GM12865 (cell line): ENCODE measurements at regions not wholly inside any gene's neighbourhood (a gene's known extent, or its start where the extent isn't known, plus 50 kb on each side); places are given as distances from the start of the nearest gene placed in this dataset.

ENCODE experiments used
- DNase-seq: peaks from one replicate; pipeline ENCODE4 v3.0.0; 2010; ENCODE audit warnings: low read depth
- H3K4me3 ChIP-seq: 2 replicates; pipeline ENCODE4 v1.5.1; 2011; ENCODE audit warnings: mild to moderate bottlenecking, low read depth, low read length, control low read depth
- CTCF ChIP-seq: IDR thresholded peaks from 2 replicates; pipeline ENCODE4 v1.5.1; 2011; ENCODE audit warnings: low read length, control low read depth, low read depth, inconsistent platforms; ENCODE audit not compliant: insufficient read depth; ENCODE audit errors: missing control alignments

- H3K4me3 ChIP-seq: no peak overlapping the region
- no peak for TF ChIP-seq CTCF
- DNase-seq: no peak
Observed at GRCh38 chr1:229058111-229058561, 212.8 kb upstream of the RAB4A start.

- no peak overlapping the region for H3K4me3 ChIP-seq
- no peak for DNase-seq
- TF ChIP-seq CTCF: no peak
Observed at GRCh38 chr1:229058729-229059128, 212.2 kb upstream of the RAB4A start.

GRCh38 chr1:229059671-229060539 is 211.0 kb upstream of the RAB4A start:
- no peak overlapping the region for H3K4me3 ChIP-seq
- no peak for DNase-seq
- TF ChIP-seq CTCF: no peak

- H3K4me3 ChIP-seq: no peak overlapping the region
- DNase-seq: no peak
- TF ChIP-seq CTCF: no peak
Observed at GRCh38 chr1:229062135-229062534, 208.8 kb upstream of the RAB4A start.

DNA sequence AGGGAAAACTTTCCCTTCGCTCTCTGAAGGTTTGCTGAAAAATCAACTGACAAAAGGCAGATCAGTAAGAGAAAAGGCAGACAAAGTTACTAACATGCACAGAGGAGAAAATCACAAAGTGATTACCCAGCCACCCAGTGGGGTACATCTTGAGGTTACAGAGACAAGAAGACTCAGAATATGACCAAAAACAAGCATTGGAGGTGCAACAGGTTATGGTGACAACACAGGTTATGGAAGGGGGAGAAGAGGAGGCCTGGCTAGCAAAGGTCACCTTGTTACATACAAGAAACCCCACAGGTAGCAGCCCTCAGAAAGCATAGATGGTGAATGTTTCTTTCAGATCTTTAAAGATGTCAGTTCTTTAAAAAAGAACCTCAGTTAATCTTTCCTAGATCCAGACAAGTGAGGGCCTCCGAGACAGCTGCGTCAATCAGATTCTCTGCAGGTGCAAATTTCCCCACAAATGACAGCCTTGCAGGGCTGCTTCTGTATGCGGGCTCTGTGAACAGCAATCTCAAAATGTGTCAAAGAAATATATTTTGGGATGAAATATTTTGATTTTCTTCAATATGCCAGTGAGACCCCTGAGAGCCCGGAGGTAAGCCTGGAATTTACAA is 207.6 kb upstream of the RAB4A start:
- DNase-seq: no peak
- TF ChIP-seq CTCF: no peak
- no peak overlapping the region for H3K4me3 ChIP-seq

- DNase-seq: no peak
- H3K4me3 ChIP-seq: no peak overlapping the region
- no peak for TF ChIP-seq CTCF
Observed at GRCh38 chr1:229064320-229065168, 206.4 kb upstream of the RAB4A start.
